IgD-negative memory B cell (primary cell): ENCODE measurements at regions not wholly inside any gene's neighbourhood (a gene's known extent, or its start where the extent isn't known, plus 50 kb on each side); places are given as distances from the start of the nearest gene placed in this dataset.
"Not testable (repeated sequence)": the region's sequence is repeated elsewhere in the genome, so short reads cannot be mapped to it uniquely, and the experiment has no call there.

Experiments used
- H3K27ac Mint-ChIP-seq, 3 donors: one replicate each; pipeline ENCODE4 v1.8.0; 2020 to 2022; ENCODE audit warnings: mild to moderate bottlenecking in 3 of 3, mixed read lengths in 3 of 3, moderate library complexity in 1 of 3
- H3K27me3 Mint-ChIP-seq: one replicate; pipeline ENCODE4 v1.8.0; 2021; ENCODE audit warnings: mixed read lengths
- H3K36me3 Mint-ChIP-seq: one replicate; pipeline ENCODE4 v1.8.0; 2020; ENCODE audit warnings: mild to moderate bottlenecking, mixed read lengths
- H3K4me1 Mint-ChIP-seq, 3 donors: one replicate each; pipeline ENCODE4 v1.8.0; 2020 to 2022; ENCODE audit warnings: mixed read lengths in 3 of 3, mild to moderate bottlenecking in 1 of 3
- H3K4me3 Mint-ChIP-seq, 4 donors: one replicate each; pipeline ENCODE4 v1.8.0; 2020 to 2022; ENCODE audit warnings: mild to moderate bottlenecking in 4 of 4, mixed read lengths in 4 of 4, moderate library complexity in 3 of 4
- H3K9me3 Mint-ChIP-seq, 3 donors: one replicate each; pipeline ENCODE4 v1.8.0; 2020 to 2021; ENCODE audit warnings: mixed read lengths in 3 of 3, mild to moderate bottlenecking in 1 of 3

GRCh38 chr11:71095294-71095850, 157.0 kb downstream of the SHANK2 start:
- no peak overlapping the region for H3K4me3 Mint-ChIP-seq
- no peaks in the 10 kb centered on the region for H3K4me1 Mint-ChIP-seq

GRCh38 chr11:71094296-71095077, 157.9 kb downstream of the SHANK2 start:
- Mint-ChIP-seq H3K9me3 (peaks cover 0 to 2% (median 2%) of the 10 kb centered on the region in 3 donors), H3K4me3 (no peak overlapping the region), H3K4me1 (no peaks in the 10 kb centered on the region), H3K27me3 (peaks cover 15% of the 10 kb centered on the region), H3K27ac (no peak overlapping the region), H3K36me3 (no peaks in the 10 kb centered on the region)

More at GRCh38 chr11:71095294-71095850, 157.0 kb downstream of the SHANK2 start:
- Mint-ChIP-seq H3K36me3 (no peaks in the 10 kb centered on the region), H3K9me3 (peaks cover 2 to 3% (median 2%) of the 10 kb centered on the region in 3 donors), H3K27me3 (peaks cover 12% of the 10 kb centered on the region), H3K27ac (no peak overlapping the region)

DNA sequence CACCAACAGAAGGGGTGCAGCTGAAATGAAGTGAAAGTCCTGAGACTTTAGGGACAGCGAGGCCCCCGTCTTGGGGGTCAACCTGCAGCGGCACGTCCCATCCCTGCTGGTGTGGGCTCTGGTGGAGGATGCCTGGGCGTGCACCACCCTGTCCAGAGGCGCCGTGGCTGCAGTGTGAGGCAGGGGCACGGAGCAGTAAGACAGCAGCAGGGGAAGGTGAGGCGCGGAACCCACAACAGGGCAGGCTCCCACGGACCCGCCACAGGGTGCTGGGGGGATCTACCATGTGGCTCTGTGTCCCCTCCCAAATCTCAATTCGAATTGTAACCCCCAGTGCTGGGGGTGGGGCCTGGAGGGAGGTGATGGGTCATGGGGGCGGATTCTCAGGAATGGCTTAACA, 158.6 kb downstream of the SHANK2 start:
- Mint-ChIP-seq H3K9me3 (peaks cover 0 to 2% (median 0%) of the 10 kb centered on the region in 3 donors), H3K27me3 (peaks cover 16% of the 10 kb centered on the region), H3K36me3 (no peaks in the 10 kb centered on the region), H3K4me1 (no peaks in the 10 kb centered on the region), H3K4me3 (no peak overlapping the region), H3K27ac (no peak overlapping the region)

- Mint-ChIP-seq H3K27ac (no peak overlapping the region), H3K27me3 (peaks cover 16% of the 10 kb centered on the region), H3K9me3 (no peaks in the 10 kb centered on the region), H3K4me3 (no peak overlapping the region), H3K36me3 (no peaks in the 10 kb centered on the region), H3K4me1 (peaks cover 0 to 1% (median 0%) of the 10 kb centered on the region in 3 donors)
These were observed 160.7 kb downstream of the SHANK2 start for GRCh38 chr11:71091506-71092265.

DNA sequence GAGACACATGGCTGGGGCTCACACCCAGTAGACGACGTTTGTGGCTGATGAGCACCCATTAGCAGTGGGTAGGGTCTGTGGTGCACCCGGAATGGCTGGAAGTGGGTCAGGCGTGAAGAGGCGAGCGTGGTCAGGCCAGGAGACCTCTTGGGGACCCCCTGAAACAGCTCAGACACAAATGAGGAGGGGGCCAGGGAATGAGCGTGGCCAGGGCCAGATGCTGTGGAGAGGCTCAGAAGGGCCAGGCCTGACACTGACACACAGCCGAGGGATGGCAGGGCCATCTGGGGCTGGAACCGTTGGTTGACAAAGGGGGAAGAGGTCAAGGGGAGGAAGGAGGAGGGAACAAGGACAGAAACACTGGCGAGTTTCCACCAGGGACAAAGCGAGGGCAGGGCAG, 162.8 kb downstream of the SHANK2 start:
- Mint-ChIP-seq H3K4me1 (peaks cover 0 to 1% (median 0%) of the 10 kb centered on the region in 3 donors), H3K9me3 (no peaks in the 10 kb centered on the region), H3K27ac (no peak overlapping the region), H3K4me3 (no peak overlapping the region), H3K36me3 (no peaks in the 10 kb centered on the region), H3K27me3 (peaks cover 12% of the 10 kb centered on the region)

DNA sequence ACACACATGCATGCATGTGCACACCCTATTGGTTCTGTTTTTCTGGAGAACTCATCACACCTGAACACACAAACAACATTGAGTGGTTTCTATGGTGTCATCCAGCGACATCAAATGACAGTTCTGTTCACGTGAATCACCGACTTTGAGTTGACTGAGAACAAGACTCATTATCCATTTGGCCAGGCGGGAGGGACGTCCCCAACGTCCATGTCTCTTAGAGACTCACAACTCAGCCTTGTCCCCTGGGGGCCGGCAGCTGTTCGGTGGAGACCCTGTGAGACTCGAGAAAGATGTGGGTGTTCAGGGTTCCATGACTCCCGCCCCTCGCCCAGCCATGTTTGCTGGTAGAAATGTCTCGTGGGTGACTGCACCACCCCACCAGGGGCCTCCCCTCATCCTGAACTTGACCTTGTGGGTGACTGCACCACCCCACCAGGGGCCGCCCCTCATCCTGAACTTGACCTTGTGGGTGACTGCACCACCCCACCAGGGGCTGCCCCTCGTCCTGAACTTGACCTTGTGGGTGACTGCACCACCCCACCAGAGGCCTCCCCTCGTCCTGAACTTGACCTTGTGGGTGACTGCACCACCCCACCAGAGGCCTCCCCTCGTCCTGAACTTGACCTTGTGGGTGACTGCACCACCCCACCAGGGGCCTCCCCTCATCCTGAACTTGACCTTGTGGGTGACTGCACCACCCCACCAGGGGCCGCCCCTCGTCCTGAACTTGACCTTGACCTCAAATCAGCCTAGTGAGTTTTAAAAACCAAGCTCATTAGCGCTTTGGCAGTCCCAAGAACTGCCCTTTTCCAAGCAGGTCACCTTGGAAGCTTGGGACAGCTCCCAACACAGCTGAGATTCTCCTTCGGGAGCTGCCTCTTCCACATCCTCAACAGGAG, 163.8 kb downstream of the SHANK2 start:
- H3K27me3 Mint-ChIP-seq: peaks cover 10% of the 10 kb centered on the region
- not testable (repeated sequence) for H3K4me3 Mint-ChIP-seq, H3K4me1 Mint-ChIP-seq, H3K9me3 Mint-ChIP-seq, H3K27ac Mint-ChIP-seq, H3K36me3 Mint-ChIP-seq

DNA sequence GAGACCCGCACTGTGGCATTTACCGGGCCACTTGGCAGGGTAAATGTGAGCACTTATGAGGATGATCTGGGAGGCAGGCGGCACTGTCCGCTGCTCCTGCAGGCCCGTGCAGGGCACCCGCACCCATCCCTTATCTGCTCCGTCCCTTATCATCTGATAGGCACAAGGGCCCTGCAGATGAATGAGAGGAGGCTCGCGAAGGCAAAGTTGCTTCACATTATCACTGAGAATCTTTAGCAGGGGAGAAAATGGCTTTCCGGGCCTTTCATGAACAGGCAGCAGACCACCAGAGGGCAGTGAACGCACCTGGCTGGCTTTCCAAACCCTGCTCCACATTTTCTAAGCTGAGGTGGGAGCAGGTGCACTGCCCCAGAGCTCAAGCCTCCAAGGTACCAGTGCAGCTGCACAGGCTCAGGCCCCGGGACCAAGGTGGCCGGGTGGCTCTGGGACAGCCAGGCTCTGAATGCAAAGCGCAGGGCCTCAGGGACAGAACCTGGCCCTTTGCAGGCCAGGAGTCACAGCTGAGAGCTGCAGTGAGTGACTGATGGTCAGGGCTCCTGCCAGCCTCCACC, 165.6 kb downstream of the SHANK2 start:
- Mint-ChIP-seq H3K27ac (no peak overlapping the region), H3K27me3 (peaks cover 6% of the 10 kb centered on the region), H3K4me1 (peaks cover 0 to 1% (median 0%) of the 10 kb centered on the region in 3 donors), H3K9me3 (no peaks in the 10 kb centered on the region), H3K36me3 (no peaks in the 10 kb centered on the region), H3K4me3 (no peak overlapping the region)

DNA sequence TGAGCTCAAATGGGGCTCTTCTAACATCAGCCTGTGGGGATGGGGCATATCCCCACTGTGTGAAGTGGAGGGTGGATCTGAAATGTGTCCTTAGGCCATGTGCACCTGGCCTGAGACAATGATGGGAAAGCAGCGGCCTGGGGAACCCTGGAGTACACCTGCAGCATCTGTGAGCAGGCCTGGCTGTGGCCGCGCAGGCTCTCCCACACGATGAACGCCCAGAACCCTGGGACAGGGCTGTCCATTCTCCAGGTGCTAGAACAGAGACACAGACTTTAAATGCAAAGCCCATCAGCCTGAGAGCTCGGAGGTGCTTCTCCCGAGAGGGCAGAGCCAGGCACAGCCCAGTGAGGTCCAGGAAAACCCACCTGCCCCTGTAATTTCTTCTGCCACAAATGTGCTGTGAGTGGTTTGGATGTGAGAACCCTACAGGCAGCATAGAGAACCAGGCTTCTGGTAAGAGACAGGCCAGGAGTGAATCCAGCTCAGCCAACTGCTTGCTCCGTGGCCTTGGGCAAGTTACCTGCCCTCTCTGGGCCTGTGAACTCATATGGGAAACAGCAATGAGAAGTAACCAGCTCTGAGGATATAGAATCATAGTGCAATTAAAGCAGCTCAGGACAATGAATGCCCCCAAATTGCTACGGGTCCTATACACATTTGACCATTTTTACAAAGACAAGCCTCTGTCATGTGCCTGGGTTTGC, 167.9 kb downstream of the SHANK2 start:
- Mint-ChIP-seq H3K27ac (no peak overlapping the region), H3K4me3 (no peak overlapping the region)

DNA sequence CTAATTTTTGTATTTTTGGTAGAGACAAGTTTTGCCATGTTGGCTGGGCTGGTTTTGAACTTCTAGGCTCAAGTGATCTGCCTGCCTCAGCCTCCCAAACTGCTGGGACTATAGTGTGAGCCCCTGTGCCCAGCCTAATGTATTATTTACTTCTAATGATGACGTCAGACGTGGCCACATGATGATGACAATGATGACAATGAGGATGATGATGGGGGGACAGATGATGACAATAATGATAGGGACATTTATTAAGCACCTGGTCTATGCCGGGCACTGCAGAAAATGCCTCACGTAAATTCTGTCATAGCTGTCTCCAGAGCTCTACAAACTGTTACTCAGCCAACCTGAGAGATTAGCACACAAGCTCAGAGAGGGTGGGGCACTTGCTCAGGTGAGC, 169.3 kb downstream of the SHANK2 start:
- Mint-ChIP-seq H3K27me3 (no peaks in the 10 kb centered on the region), H3K27ac (no peak overlapping the region), H3K4me1 (peaks cover 0 to 1% (median 0%) of the 10 kb centered on the region in 3 donors), H3K9me3 (no peaks in the 10 kb centered on the region), H3K4me3 (no peak overlapping the region), H3K36me3 (no peaks in the 10 kb centered on the region)

More for the DNA sequence above, 167.9 kb downstream of the SHANK2 start:
- H3K9me3 Mint-ChIP-seq: no peaks in the 10 kb centered on the region
- H3K36me3 Mint-ChIP-seq: no peaks in the 10 kb centered on the region
- peaks cover 0 to 1% (median 0%) of the 10 kb centered on the region in 3 donors for H3K4me1 Mint-ChIP-seq
- peaks cover under 1% of the 10 kb centered on the region for H3K27me3 Mint-ChIP-seq

GRCh38 chr11:71082454-71082853, 169.9 kb downstream of the SHANK2 start:
- no peaks in the 10 kb centered on the region for H3K27me3 Mint-ChIP-seq
- no peak overlapping the region for H3K27ac Mint-ChIP-seq
- H3K36me3 Mint-ChIP-seq: no peaks in the 10 kb centered on the region
- no peak overlapping the region for H3K4me3 Mint-ChIP-seq
- H3K9me3 Mint-ChIP-seq: no peaks in the 10 kb centered on the region
- no peaks in the 10 kb centered on the region for H3K4me1 Mint-ChIP-seq

GRCh38 chr11:71081704-71082230, 170.6 kb downstream of the SHANK2 start:
- Mint-ChIP-seq H3K4me3 (no peak overlapping the region), H3K27me3 (no peaks in the 10 kb centered on the region), H3K27ac (no peak overlapping the region), H3K36me3 (no peaks in the 10 kb centered on the region), H3K9me3 (no peaks in the 10 kb centered on the region), H3K4me1 (no peaks in the 10 kb centered on the region)

GRCh38 chr11:71080239-71081097, 171.9 kb downstream of the SHANK2 start:
- H3K4me3 Mint-ChIP-seq: peak overlapping the region in 1 of 4 donors; percentile 5
- H3K9me3 Mint-ChIP-seq: no peaks in the 10 kb centered on the region
- no peak overlapping the region for H3K27ac Mint-ChIP-seq
- H3K4me1 Mint-ChIP-seq: no peaks in the 10 kb centered on the region
- peaks cover 3% of the 10 kb centered on the region for H3K27me3 Mint-ChIP-seq
- no peaks in the 10 kb centered on the region for H3K36me3 Mint-ChIP-seq

DNA sequence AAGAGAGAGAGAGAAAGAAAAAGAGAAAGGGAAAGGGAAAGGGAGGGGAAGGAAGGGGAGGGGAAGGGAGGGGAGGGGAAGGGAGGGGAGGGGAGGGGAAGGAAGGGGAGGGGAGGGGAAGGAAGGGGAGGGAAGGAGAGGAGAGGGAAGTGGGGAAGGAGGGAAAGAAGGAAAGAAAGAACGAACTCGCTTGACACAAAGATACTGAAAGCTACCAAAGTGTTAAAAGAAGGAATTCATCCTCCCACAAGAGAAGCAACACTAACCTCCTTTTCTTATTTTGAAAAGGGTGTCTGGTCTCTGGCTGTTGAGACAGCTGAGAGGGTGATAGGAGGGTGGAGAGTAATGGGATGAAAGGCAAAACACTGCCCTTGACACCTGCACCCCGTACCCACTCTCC, 172.6 kb downstream of the SHANK2 start:
- no peak overlapping the region for H3K4me3 Mint-ChIP-seq
- no peak overlapping the region for H3K27ac Mint-ChIP-seq
- no peaks in the 10 kb centered on the region for H3K4me1 Mint-ChIP-seq
- H3K9me3 Mint-ChIP-seq: no peaks in the 10 kb centered on the region
- no peaks in the 10 kb centered on the region for H3K36me3 Mint-ChIP-seq
- H3K27me3 Mint-ChIP-seq: peaks cover 4% of the 10 kb centered on the region
